ENCODE measurements at regions not wholly inside any gene's neighbourhood (a gene's known extent, or its start where the extent isn't known, plus 50 kb on each side); places are given as distances from the start of the nearest gene placed in this dataset.

- Mint-ChIP-seq H3K4me1 (no peaks in the 10 kb centered on the region), H3K27ac (no peak overlapping the region), H3K36me3 (ENCODE audit: low read depth) (no peaks in the 10 kb centered on the region), H3K9me3 (no peaks in the 10 kb centered on the region), H3K27me3 (no peaks in the 10 kb centered on the region), H3K4me3 (no peak overlapping the region)
- CTCF ChIA-PET = no interaction called here
- POLR2A ChIA-PET = no interaction called here
- DNase-seq = no peak
These were observed 546.7 kb upstream of the ADARB2 start for GRCh38 chr10:2284071-2284470.

GRCh38 chr10:2282202-2282601, 544.9 kb upstream of the ADARB2 start:
- H3K4me1 Mint-ChIP-seq = no peaks in the 10 kb centered on the region

GRCh38 chr10:2280713-2281300, 543.5 kb upstream of the ADARB2 start:
- Mint-ChIP-seq H3K4me1 (no peaks in the 10 kb centered on the region), H3K27ac (no peak overlapping the region), H3K9me3 (no peaks in the 10 kb centered on the region), H3K4me3 (no peak overlapping the region), H3K36me3 (ENCODE audit: low read depth) (no peaks in the 10 kb centered on the region), H3K27me3 (no peaks in the 10 kb centered on the region)
- CTCF ChIA-PET = interaction anchor here (0.6 kb wide), 1 partner anchor 16 kb away, joined by 3 read pairs; no protein-coding TSS in a partner anchor
- no peak for DNase-seq
- POLR2A ChIA-PET = no interaction called here

More at GRCh38 chr10:2282202-2282601, 544.9 kb upstream of the ADARB2 start:
- ChIA-PET CTCF (no interaction called here), POLR2A (no interaction called here)
- Mint-ChIP-seq H3K27ac (no peak overlapping the region), H3K27me3 (no peaks in the 10 kb centered on the region), H3K4me3 (no peak overlapping the region), H3K36me3 (ENCODE audit: low read depth) (no peaks in the 10 kb centered on the region), H3K9me3 (no peaks in the 10 kb centered on the region)
- no peak for DNase-seq

- Mint-ChIP-seq H3K4me1 (no peaks in the 10 kb centered on the region), H3K4me3 (no peak overlapping the region), H3K27ac (no peak overlapping the region), H3K27me3 (no peaks in the 10 kb centered on the region), H3K36me3 (ENCODE audit: low read depth) (no peaks in the 10 kb centered on the region), H3K9me3 (no peaks in the 10 kb centered on the region)
- ChIA-PET CTCF (no interaction called here), POLR2A (no interaction called here)
- DNase-seq = no peak
These were observed 542.4 kb upstream of the ADARB2 start for GRCh38 chr10:2279711-2280110.

GRCh38 chr10:2278363-2278762, 541.0 kb upstream of the ADARB2 start:
- no peak overlapping the region for H3K4me3 Mint-ChIP-seq
- ChIA-PET POLR2A (no interaction called here), CTCF (no interaction called here)
- no peaks in the 10 kb centered on the region for H3K36me3 Mint-ChIP-seq (ENCODE audit: low read depth)
- no peak for DNase-seq
- H3K9me3 Mint-ChIP-seq = no peaks in the 10 kb centered on the region
- no peaks in the 10 kb centered on the region for H3K4me1 Mint-ChIP-seq
- no peaks in the 10 kb centered on the region for H3K27me3 Mint-ChIP-seq
- no peak overlapping the region for H3K27ac Mint-ChIP-seq

GRCh38 chr10:2263561-2263960, 526.2 kb upstream of the ADARB2 start:
- no peak for DNase-seq
- Mint-ChIP-seq H3K4me3 (no peak overlapping the region), H3K27me3 (no peaks in the 10 kb centered on the region), H3K36me3 (ENCODE audit: low read depth) (no peaks in the 10 kb centered on the region), H3K27ac (no peak overlapping the region), H3K9me3 (no peaks in the 10 kb centered on the region), H3K4me1 (no peaks in the 10 kb centered on the region)
- ChIA-PET POLR2A (no interaction called here), CTCF (no interaction called here)

GRCh38 chr10:2262878-2263277, 525.6 kb upstream of the ADARB2 start:
- DNase-seq = no peak
- Mint-ChIP-seq H3K27me3 (no peaks in the 10 kb centered on the region), H3K4me1 (no peaks in the 10 kb centered on the region), H3K9me3 (no peaks in the 10 kb centered on the region), H3K27ac (no peak overlapping the region), H3K36me3 (ENCODE audit: low read depth) (no peaks in the 10 kb centered on the region), H3K4me3 (no peak overlapping the region)
- POLR2A ChIA-PET = no interaction called here
- CTCF ChIA-PET = no interaction called here

GRCh38 chr10:2262333-2262732, 525.0 kb upstream of the ADARB2 start:
- POLR2A ChIA-PET = no interaction called here
- no peak for DNase-seq
- H3K4me3 Mint-ChIP-seq = no peak overlapping the region
- H3K36me3 Mint-ChIP-seq (ENCODE audit: low read depth) = no peaks in the 10 kb centered on the region
- H3K9me3 Mint-ChIP-seq = no peaks in the 10 kb centered on the region
- CTCF ChIA-PET = interaction anchor here (0.7 kb wide), 1 partner anchor 15 kb away, joined by 3 read pairs; no protein-coding TSS in a partner anchor
- H3K27ac Mint-ChIP-seq = no peak overlapping the region
- no peaks in the 10 kb centered on the region for H3K4me1 Mint-ChIP-seq
- H3K27me3 Mint-ChIP-seq = no peaks in the 10 kb centered on the region

GRCh38 chr10:2256241-2256640, 518.9 kb upstream of the ADARB2 start:
- ChIA-PET POLR2A (no interaction called here), CTCF (no interaction called here)
- Mint-ChIP-seq H3K4me1 (no peaks in the 10 kb centered on the region), H3K27me3 (no peaks in the 10 kb centered on the region), H3K4me3 (no peak overlapping the region), H3K27ac (no peak overlapping the region), H3K9me3 (no peaks in the 10 kb centered on the region), H3K36me3 (ENCODE audit: low read depth) (no peaks in the 10 kb centered on the region)
- no peak for DNase-seq

GRCh38 chr10:2252096-2252495, 514.8 kb upstream of the ADARB2 start:
- H3K27ac Mint-ChIP-seq = no peak overlapping the region
- H3K9me3 Mint-ChIP-seq = no peaks in the 10 kb centered on the region

GRCh38 chr10:2251631-2252030, 514.3 kb upstream of the ADARB2 start:
- H3K4me1 Mint-ChIP-seq = no peaks in the 10 kb centered on the region
- no peaks in the 10 kb centered on the region for H3K27me3 Mint-ChIP-seq
- no peaks in the 10 kb centered on the region for H3K36me3 Mint-ChIP-seq (ENCODE audit: low read depth)
- DNase-seq = no peak
- ChIA-PET CTCF (no interaction called here), POLR2A (no interaction called here)
- H3K9me3 Mint-ChIP-seq = no peaks in the 10 kb centered on the region
- H3K4me3 Mint-ChIP-seq = no peak overlapping the region
- H3K27ac Mint-ChIP-seq = no peak overlapping the region

More at GRCh38 chr10:2252096-2252495, 514.8 kb upstream of the ADARB2 start:
- Mint-ChIP-seq H3K4me1 (no peaks in the 10 kb centered on the region), H3K27me3 (no peaks in the 10 kb centered on the region), H3K4me3 (no peak overlapping the region), H3K36me3 (ENCODE audit: low read depth) (no peaks in the 10 kb centered on the region)
- ChIA-PET CTCF (no interaction called here), POLR2A (no interaction called here)
- no peak for DNase-seq

GRCh38 chr10:2246747-2247146, 509.4 kb upstream of the ADARB2 start:
- no peak for DNase-seq
- H3K27ac Mint-ChIP-seq = no peak overlapping the region
- POLR2A ChIA-PET = no interaction called here
- no peaks in the 10 kb centered on the region for H3K36me3 Mint-ChIP-seq (ENCODE audit: low read depth)
- H3K4me3 Mint-ChIP-seq = no peak overlapping the region
- no peaks in the 10 kb centered on the region for H3K4me1 Mint-ChIP-seq
- CTCF ChIA-PET = no interaction called here
- H3K27me3 Mint-ChIP-seq = no peaks in the 10 kb centered on the region
- H3K9me3 Mint-ChIP-seq = no peaks in the 10 kb centered on the region

- H3K36me3 Mint-ChIP-seq (ENCODE audit: low read depth) = no peaks in the 10 kb centered on the region
- no peaks in the 10 kb centered on the region for H3K4me1 Mint-ChIP-seq
- no peak for DNase-seq
- CTCF ChIA-PET = no interaction called here
- H3K9me3 Mint-ChIP-seq = no peaks in the 10 kb centered on the region
- no peak overlapping the region for H3K4me3 Mint-ChIP-seq
- no peak overlapping the region for H3K27ac Mint-ChIP-seq
- H3K27me3 Mint-ChIP-seq = no peaks in the 10 kb centered on the region
- POLR2A ChIA-PET = no interaction called here
These were observed 508.3 kb upstream of the ADARB2 start for GRCh38 chr10:2245580-2245979.

GRCh38 chr10:2244471-2244870, 507.1 kb upstream of the ADARB2 start:
- Mint-ChIP-seq H3K4me1 (no peaks in the 10 kb centered on the region), H3K27me3 (no peaks in the 10 kb centered on the region), H3K27ac (no peak overlapping the region), H3K4me3 (no peak overlapping the region), H3K36me3 (ENCODE audit: low read depth) (no peaks in the 10 kb centered on the region), H3K9me3 (no peaks in the 10 kb centered on the region)
- ChIA-PET POLR2A (no interaction called here), CTCF (no interaction called here)
- DNase-seq = no peak

Data from activated CD4-positive, alpha-beta T cell treated with anti-CD3 and anti-CD28 coated beads, Interleukin-2, amount 10 ng/mL, durations not matched to agents 7 days and 5 days (primary cell).